ENCODE measurements at regions not wholly inside any gene's neighbourhood (a gene's known extent, or its start where the extent isn't known, plus 50 kb on each side); places are given as distances from the start of the nearest gene placed in this dataset.

DNA sequence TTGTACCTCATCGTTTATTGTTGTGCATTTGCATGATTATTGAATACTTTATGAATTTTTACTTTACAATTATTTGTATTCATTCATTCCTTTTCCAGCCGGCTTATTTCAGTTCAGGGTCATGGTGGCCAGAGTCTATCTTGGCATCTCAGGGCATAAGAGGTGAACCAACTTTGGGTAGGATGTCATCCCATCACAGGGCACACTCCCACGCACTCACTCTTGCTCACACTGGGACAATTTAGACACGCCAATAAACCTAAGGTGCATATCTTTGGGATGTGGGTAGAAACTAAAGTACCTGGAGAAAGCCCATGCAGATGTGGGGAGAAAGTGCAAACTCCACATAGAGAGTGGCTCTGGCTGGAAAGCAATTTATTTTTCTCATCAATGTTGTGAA is 158.1 kb upstream of the MAST4 start:
- POLR2A ChIA-PET = interaction anchor here (0.6 kb wide), 1 partner anchor 453 kb away, joined by 3 read pairs; no protein-coding TSS in a partner anchor
- Histone ChIP-seq H4K20me1 (ENCODE audit: insufficient read depth) (no peaks in the 10 kb centered on the region), H3K36me3 (replicated peaks in 1 of 2; ENCODE audit: control insufficient read depth in 1 of 2, insufficient read depth in 2 of 2, low read length in 1 of 2) (no peaks in the 10 kb centered on the region), H3K79me2 (ENCODE audit: insufficient read depth) (no peaks in the 10 kb centered on the region), H3K27ac (ENCODE audit: low read depth in 2 of 2, low read length in 1 of 2) (no peak overlapping the region), H3K4me2 (no peak overlapping the region), H2AFZ (ENCODE audit: low read depth) (no peak overlapping the region), H3K9me3 (no peaks in the 10 kb centered on the region), H3K9ac (no peak overlapping the region), H3K4me1 (ENCODE audit: control insufficient read depth in 1 of 2, insufficient read depth in 2 of 2, low read depth in 1 of 2, low read length in 1 of 2) (peaks cover 0 to 2% of the 10 kb centered on the region in 2 experiments; a peak in 2 of 4 replicates), H3K4me3 (ENCODE audit: low read depth in 2 of 2, low read length in 1 of 2) (no peak overlapping the region), H3F3A (replicated peaks; ENCODE audit: insufficient read depth) (no peaks in the 10 kb centered on the region), H3K27me3 (ENCODE audit: insufficient read depth) (no peaks in the 10 kb centered on the region), H3K9me2 (no peaks in the 10 kb centered on the region)
- 41% methylated on average over 4 of the region's 4 CpGs for WGBS (ENCODE audit: low lambda C conversion rate)
- CTCF ChIA-PET = interaction anchor here (0.9 to 1.9 kb wide), 2 partner anchors 9 to 13 kb away, joined by 4 read pairs; no protein-coding TSS in a partner anchor
- DNase-seq = no peak
- TF ChIP-seq FOSL2 (IDR thresholded peaks at IDR 0.05; ENCODE audit: borderline replicate concordance, low read depth) (no peak), TCF12 (IDR thresholded peaks at IDR 0.05) (no peak), SIN3A (IDR thresholded peaks at IDR 0.05; ENCODE audit: borderline replicate concordance, low read depth, low read length) (no peak), MEF2A (IDR thresholded peaks at IDR 0.05; ENCODE audit: borderline replicate concordance, low read depth) (no peak), RCOR1 (IDR thresholded peaks at IDR 0.05; ENCODE audit: low read length) (no peak), JUND (IDR thresholded peaks at IDR 0.05) (no peak), POLR2AphosphoS5 (IDR thresholded peaks at IDR 0.05; ENCODE audit: low read depth, low read length) (no peak), GATA2 (CRISPR knock-in tag; IDR thresholded peaks at IDR 0.05) (no peak), RXRA (IDR thresholded peaks at IDR 0.05; ENCODE audit: borderline replicate concordance, low read depth) (no peak)
- TF ChIP-seq, protein P1, sequence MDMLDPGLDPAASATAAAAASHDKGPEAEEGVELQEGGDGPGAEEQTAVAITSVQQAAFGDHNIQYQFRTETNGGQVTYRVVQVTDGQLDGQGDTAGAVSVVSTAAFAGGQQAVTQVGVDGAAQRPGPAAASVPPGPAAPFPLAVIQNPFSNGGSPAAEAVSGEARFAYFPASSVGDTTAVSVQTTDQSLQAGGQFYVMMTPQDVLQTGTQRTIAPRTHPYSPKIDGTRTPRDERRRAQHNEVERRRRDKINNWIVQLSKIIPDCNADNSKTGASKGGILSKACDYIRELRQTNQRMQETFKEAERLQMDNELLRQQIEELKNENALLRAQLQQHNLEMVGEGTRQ (IDR thresholded peaks at IDR 0.05; ENCODE audit: borderline replicate concordance, low read depth, low read length) = no peak

- WGBS (ENCODE audit: low lambda C conversion rate) = 27% methylated on average over 3 of the region's 3 CpGs
- H3K9ac ChIP-seq = no peak overlapping the region
- H2AFZ ChIP-seq (ENCODE audit: low read depth) = no peak overlapping the region
- ChIA-PET POLR2A (no interaction called here), CTCF (interaction anchor here (0.6 to 1.9 kb wide), 3 partner anchors 10 to 130 kb away, joined by 3 to 6 read pairs (median 4); no protein-coding TSS in a partner anchor)
- no peaks in the 10 kb centered on the region for H3K79me2 ChIP-seq (ENCODE audit: insufficient read depth)
- no peaks in the 10 kb centered on the region for H3K36me3 ChIP-seq (replicated peaks in 1 of 2; ENCODE audit: control insufficient read depth in 1 of 2, insufficient read depth in 2 of 2, low read length in 1 of 2)
- H3K4me2 ChIP-seq = no peak overlapping the region
- H3K27ac ChIP-seq (ENCODE audit: low read depth in 2 of 2, low read length in 1 of 2) = no peak overlapping the region
- TF ChIP-seq CTCF (IDR thresholded peaks at IDR 0.05) (no peak), ZBTB33 (IDR thresholded peaks at IDR 0.05; ENCODE audit: borderline replicate concordance, low read depth) (no peak), MXI1 (IDR thresholded peaks at IDR 0.05; ENCODE audit: low read depth, low read length) (no peak), TEAD4 (IDR thresholded peaks at IDR 0.05; ENCODE audit: borderline replicate concordance, insufficient read depth) (no peak), EP300 (IDR thresholded peaks at IDR 0.05; ENCODE audit: borderline replicate concordance in 1 of 2, low read depth in 1 of 2, low read length in 1 of 2) (no peak)
- TF ChIP-seq, protein P2, sequence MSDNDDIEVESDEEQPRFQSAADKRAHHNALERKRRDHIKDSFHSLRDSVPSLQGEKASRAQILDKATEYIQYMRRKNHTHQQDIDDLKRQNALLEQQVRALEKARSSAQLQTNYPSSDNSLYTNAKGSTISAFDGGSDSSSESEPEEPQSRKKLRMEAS (IDR thresholded peaks at IDR 0.05; ENCODE audit: low read depth) = no peak
- TF ChIP-seq, protein P3, sequence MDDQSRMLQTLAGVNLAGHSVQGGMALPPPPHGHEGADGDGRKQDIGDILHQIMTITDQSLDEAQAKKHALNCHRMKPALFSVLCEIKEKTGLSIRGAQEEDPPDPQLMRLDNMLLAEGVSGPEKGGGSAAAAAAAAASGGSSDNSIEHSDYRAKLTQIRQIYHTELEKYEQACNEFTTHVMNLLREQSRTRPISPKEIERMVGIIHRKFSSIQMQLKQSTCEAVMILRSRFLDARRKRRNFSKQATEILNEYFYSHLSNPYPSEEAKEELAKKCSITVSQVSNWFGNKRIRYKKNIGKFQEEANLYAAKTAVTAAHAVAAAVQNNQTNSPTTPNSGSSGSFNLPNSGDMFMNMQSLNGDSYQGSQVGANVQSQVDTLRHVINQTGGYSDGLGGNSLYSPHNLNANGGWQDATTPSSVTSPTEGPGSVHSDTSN (IDR thresholded peaks at IDR 0.05) = no peak
- no peaks in the 10 kb centered on the region for H3K9me2 ChIP-seq
- H3K27me3 ChIP-seq (ENCODE audit: insufficient read depth) = no peaks in the 10 kb centered on the region
- no peak overlapping the region for H3K4me3 ChIP-seq (ENCODE audit: low read depth in 2 of 2, low read length in 1 of 2)
- H3K9me3 ChIP-seq = no peaks in the 10 kb centered on the region
- H3K4me1 ChIP-seq (ENCODE audit: control insufficient read depth in 1 of 2, insufficient read depth in 2 of 2, low read depth in 1 of 2, low read length in 1 of 2) = peaks cover 0 to 4% of the 10 kb centered on the region in 2 experiments; a peak in 2 of 4 replicates
- H3F3A ChIP-seq (replicated peaks; ENCODE audit: insufficient read depth) = no peaks in the 10 kb centered on the region
- no peaks in the 10 kb centered on the region for H4K20me1 ChIP-seq (ENCODE audit: insufficient read depth)
- no peak for DNase-seq
Observed at GRCh38 chr5:66438696-66439095, 157.5 kb upstream of the MAST4 start.
